Hepatocyte (in vitro differentiated cells): ENCODE measurements at regions not wholly inside any gene's neighbourhood (a gene's known extent, or its start where the extent isn't known, plus 50 kb on each side); places are given as distances from the start of the nearest gene placed in this dataset.

Experiments used
- EZH2 ChIP-seq: fragments of 200-600 bp; sonication (generic); IDR thresholded peaks from 2 replicates; pipeline ENCODE4 v1.6.1; 2016; ENCODE audit warnings: antibody characterized with exemption, mild to moderate bottlenecking, borderline replicate concordance
- EZH2phosphoT487 ChIP-seq: fragments of 200-600 bp; sonication (generic); IDR thresholded peaks from one replicate; pipeline ENCODE4 v1.6.1; 2018; ENCODE audit warnings: antibody characterized with exemption, mild to moderate bottlenecking, low read depth, moderate library complexity; ENCODE audit not compliant: unreplicated experiment, severe bottlenecking
- TF ChIP-seq, protein P1 (sequence below): fragments of 200-600 bp; sonication (generic); IDR thresholded peaks from 2 replicates; pipeline ENCODE4 v1.5.1; 2016; ENCODE audit warnings: antibody characterized with exemption, mild to moderate bottlenecking; ENCODE audit not compliant: poor library complexity

- no peak for TF ChIP-seq EZH2phosphoT487
- TF ChIP-seq, protein P1, sequence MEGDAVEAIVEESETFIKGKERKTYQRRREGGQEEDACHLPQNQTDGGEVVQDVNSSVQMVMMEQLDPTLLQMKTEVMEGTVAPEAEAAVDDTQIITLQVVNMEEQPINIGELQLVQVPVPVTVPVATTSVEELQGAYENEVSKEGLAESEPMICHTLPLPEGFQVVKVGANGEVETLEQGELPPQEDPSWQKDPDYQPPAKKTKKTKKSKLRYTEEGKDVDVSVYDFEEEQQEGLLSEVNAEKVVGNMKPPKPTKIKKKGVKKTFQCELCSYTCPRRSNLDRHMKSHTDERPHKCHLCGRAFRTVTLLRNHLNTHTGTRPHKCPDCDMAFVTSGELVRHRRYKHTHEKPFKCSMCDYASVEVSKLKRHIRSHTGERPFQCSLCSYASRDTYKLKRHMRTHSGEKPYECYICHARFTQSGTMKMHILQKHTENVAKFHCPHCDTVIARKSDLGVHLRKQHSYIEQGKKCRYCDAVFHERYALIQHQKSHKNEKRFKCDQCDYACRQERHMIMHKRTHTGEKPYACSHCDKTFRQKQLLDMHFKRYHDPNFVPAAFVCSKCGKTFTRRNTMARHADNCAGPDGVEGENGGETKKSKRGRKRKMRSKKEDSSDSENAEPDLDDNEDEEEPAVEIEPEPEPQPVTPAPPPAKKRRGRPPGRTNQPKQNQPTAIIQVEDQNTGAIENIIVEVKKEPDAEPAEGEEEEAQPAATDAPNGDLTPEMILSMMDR, result no peak
- no peak for TF ChIP-seq EZH2
Observed at GRCh38 chr6:8828376-8828775, 393.0 kb upstream of the SLC35B3 start.
